SK-N-SH (cell line): ENCODE measurements at regions not wholly inside any gene's neighbourhood (a gene's known extent, or its start where the extent isn't known, plus 50 kb on each side); places are given as distances from the start of the nearest gene placed in this dataset.

Experiments used
- CTCF ChIA-PET: fragments of 300-600, 350-600 bp; formaldehyde crosslinking; extraction: SDS; loops from one replicate; lab custom pipeline; 2021; lab: Yijun Ruan, JAX
- POLR2A ChIA-PET: fragments of 350-600 bp; sonication (Branson Sonifier 250); formaldehyde crosslinking; extraction: SDS; loops from one replicate; lab custom pipeline; 2020; ENCODE audit warnings: antibody characterized with exemption, inconsistent platforms; lab: Yijun Ruan, JAX
- DNase-seq: peaks from one replicate; pipeline ENCODE4 v3.0.0; 2012
- H2AFZ ChIP-seq: fragments of 200-600 bp; sonication (generic); 2 replicates; pipeline ENCODE4 v1.8.1; 2016; ENCODE audit warnings: antibody characterized with exemption, mild to moderate bottlenecking, low read depth
- H3F3A ChIP-seq: fragments of 200-600 bp; sonication (generic); replicated peaks from 2 replicates; pipeline ENCODE3; 2016; ENCODE audit warnings: antibody characterized with exemption, mild to moderate bottlenecking; ENCODE audit not compliant: insufficient read depth
- H3K27ac ChIP-seq, 2 experiments: fragments of 200-500 bp in 1 of 2; fragments of 200-600 bp in 1 of 2; sonication (Bioruptor generic) in 1 of 2; sonication (generic), shearing (Covaris generic) in 1 of 2; 2 replicates each; pipeline versions ENCODE4 v1.5.1 to v1.6.1; 2014 to 2016; ENCODE audit warnings: low read depth in 2 of 2, inconsistent platforms in 1 of 2, low read length in 1 of 2, mild to moderate bottlenecking in 1 of 2, mixed read lengths in 1 of 2
- H3K27me3 ChIP-seq: fragments of 200-600 bp; sonication (generic), shearing (Covaris generic); 2 replicates; pipeline ENCODE4 v1.6.1; 2016; ENCODE audit warnings: mixed run types; ENCODE audit not compliant: insufficient read depth
- H3K36me3 ChIP-seq, 2 experiments: fragments of 200-500 bp in 1 of 2; fragments of 200-600 bp in 1 of 2; sonication (Bioruptor generic) in 1 of 2; sonication (generic) in 1 of 2; replicated peaks in 1 of 2; 2 replicates each; pipeline versions ENCODE3 to v1.5.1; 2014 to 2016; ENCODE audit warnings: low read length in 1 of 2, mild to moderate bottlenecking in 1 of 2; ENCODE audit not compliant: insufficient read depth in 2 of 2, control insufficient read depth in 1 of 2
- H3K4me1 ChIP-seq, 2 experiments: fragments of 200-500 bp in 1 of 2; fragments of 200-600 bp in 1 of 2; sonication (Bioruptor generic) in 1 of 2; sonication (generic), shearing (Covaris generic) in 1 of 2; 2 replicates each; pipeline versions ENCODE4 v1.5.1 to v1.6.1; 2014 to 2016; ENCODE audit warnings: low read depth in 1 of 2, low read length in 1 of 2, mixed run types in 1 of 2; ENCODE audit not compliant: insufficient read depth in 2 of 2, control insufficient read depth in 1 of 2
- H3K4me2 ChIP-seq: fragments of 200-600 bp; sonication (generic), shearing (Covaris generic); 2 replicates; pipeline ENCODE4 v1.6.1; 2017; ENCODE audit warnings: mixed run types
- H3K4me3 ChIP-seq, 2 experiments: fragments of 200-500 bp in 1 of 2; fragments of 200-600 bp in 1 of 2; sonication (Bioruptor generic) in 1 of 2; sonication (generic), shearing (Covaris generic) in 1 of 2; 2 replicates each; pipeline versions ENCODE4 v1.5.1 to v1.8.1; 2014 to 2016; ENCODE audit warnings: low read depth in 2 of 2, inconsistent platforms in 1 of 2, low read length in 1 of 2, mild to moderate bottlenecking in 1 of 2, mixed read lengths in 1 of 2, moderate library complexity in 1 of 2
- H3K79me2 ChIP-seq: fragments of 200-600 bp; sonication (generic); 2 replicates; pipeline ENCODE4 v1.8.1; 2017; ENCODE audit warnings: mild to moderate bottlenecking; ENCODE audit not compliant: insufficient read depth
- H3K9ac ChIP-seq: fragments of 200-600 bp; sonication (generic); 2 replicates; pipeline ENCODE4 v1.6.1; 2017; ENCODE audit warnings: mixed run types
- H3K9me2 ChIP-seq: fragments of 200-600 bp; sonication (generic); 2 replicates; pipeline ENCODE4 v1.6.1; 2017; ENCODE audit warnings: mixed run types
- H3K9me3 ChIP-seq: fragments of 200-600 bp; sonication (generic); 2 replicates; pipeline ENCODE4 v1.6.1; 2017; ENCODE audit warnings: mixed run types, mild to moderate bottlenecking, moderate library complexity
- H4K20me1 ChIP-seq: fragments of 200-600 bp; sonication (generic); 2 replicates; pipeline ENCODE4 v1.6.1; 2017; ENCODE audit warnings: mild to moderate bottlenecking, mixed run types; ENCODE audit not compliant: insufficient read depth
- CHD2 ChIP-seq: fragments of 150-350 bp; IDR thresholded peaks from 2 replicates; pipeline ENCODE4 v1.6.1; 2018; ENCODE audit warnings: low read length; ENCODE audit not compliant: partially characterized antibody
- FOXJ3 ChIP-seq: sonication (generic); formaldehyde crosslinking; IDR thresholded peaks from 2 replicates; pipeline ENCODE4 v1.5.1; 2020; ENCODE audit warnings: mild to moderate bottlenecking, missing genetic modification reagents
- FOXM1 ChIP-seq: IDR thresholded peaks from 2 replicates; pipeline ENCODE4 v1.4.0; 2012; ENCODE audit warnings: low read depth, mild to moderate bottlenecking
- IRF3 ChIP-seq: fragments of 150-350 bp; IDR thresholded peaks from 2 replicates; pipeline ENCODE4 v1.6.1; 2016; ENCODE audit warnings: mild to moderate bottlenecking, low read depth, low read length
- MEF2A ChIP-seq: IDR thresholded peaks from 2 replicates; pipeline ENCODE4 v1.4.0; 2012; ENCODE audit warnings: low read depth, borderline replicate concordance
- MXI1 ChIP-seq: IDR thresholded peaks from 2 replicates; pipeline ENCODE4 v1.6.1; 2012; ENCODE audit warnings: mild to moderate bottlenecking, low read depth, low read length, improper control_type of control experiment
- PBX3 ChIP-seq: IDR thresholded peaks from 2 replicates; pipeline ENCODE4; 2012
- POLR2AphosphoS5 ChIP-seq: IDR thresholded peaks from 2 replicates; pipeline ENCODE4 v1.6.1; 2012; ENCODE audit warnings: low read depth, low read length
- RCOR1 ChIP-seq: fragments of 150-350 bp; IDR thresholded peaks from 2 replicates; pipeline ENCODE4 v1.6.1; 2017; ENCODE audit warnings: antibody characterized with exemption, low read length
- RFX5 ChIP-seq: IDR thresholded peaks from 2 replicates; pipeline ENCODE4 v1.6.1; 2012; ENCODE audit warnings: mild to moderate bottlenecking, improper control_type of control experiment, low read length
- SIN3A ChIP-seq: IDR thresholded peaks from 2 replicates; pipeline ENCODE4 v1.6.1; 2012; ENCODE audit warnings: low read depth, mild to moderate bottlenecking, low read length, moderate library complexity, borderline replicate concordance
- SMC3 ChIP-seq: IDR thresholded peaks from 2 replicates; pipeline ENCODE4 v1.6.1; 2012; ENCODE audit warnings: low read depth, low read length, improper control_type of control experiment
- WGBS: methylation state at CpG from one replicate; pipeline ENCODE4 v1.1.6; 2017; ENCODE audit warnings: low lambda C conversion rate; 5-methylcytosine and 5-hydroxymethylcytosine counted together

- POLR2A ChIA-PET, result no interaction called here
- Histone ChIP-seq H3K4me2 (no peak overlapping the region), H2AFZ (no peak overlapping the region), H3K9me2 (no peaks in the 10 kb centered on the region), H3K4me3 (no peak overlapping the region), H3K9me3 (no peaks in the 10 kb centered on the region), H3F3A (no peaks in the 10 kb centered on the region), H3K36me3 (no peaks in the 10 kb centered on the region), H3K27me3 (no peaks in the 10 kb centered on the region), H3K4me1 (peaks cover 0 to 2% of the 10 kb centered on the region in 2 experiments; a peak in 2 of 4 replicates), H3K27ac (no peak overlapping the region), H3K79me2 (no peaks in the 10 kb centered on the region), H4K20me1 (no peaks in the 10 kb centered on the region), H3K9ac (no peak overlapping the region)
- WGBS, result 84% methylated on average over 2 of the region's 2 CpGs
- CTCF ChIA-PET, result no interaction called here
- TF ChIP-seq MXI1 (no peak), MEF2A (no peak), IRF3 (no peak), RFX5 (no peak), RCOR1 (no peak), FOXM1 (no peak), SIN3A (no peak), PBX3 (no peak), CHD2 (no peak), FOXJ3 (CRISPR knock-in tag) (no peak)
- DNase-seq, result no peak
Measured at GRCh38 chr2:144011553-144011952, 508.4 kb downstream of the ZEB2 start.

- POLR2A ChIA-PET, result no interaction called here
- no peak overlapping the region for H3K9ac ChIP-seq
Measured at GRCh38 chr2:144011098-144011497, 508.8 kb downstream of the ZEB2 start.

More at GRCh38 chr2:144011098-144011497, 508.8 kb downstream of the ZEB2 start:
- Histone ChIP-seq H3K4me1 (peaks cover 0 to 5% of the 10 kb centered on the region in 2 experiments; a peak in 2 of 4 replicates), H3K27me3 (no peaks in the 10 kb centered on the region), H2AFZ (no peak overlapping the region), H3K9me3 (no peaks in the 10 kb centered on the region), H3K9me2 (no peaks in the 10 kb centered on the region), H4K20me1 (no peaks in the 10 kb centered on the region), H3K27ac (no peak overlapping the region), H3F3A (no peaks in the 10 kb centered on the region), H3K4me2 (no peak overlapping the region), H3K79me2 (no peaks in the 10 kb centered on the region), H3K4me3 (no peak overlapping the region), H3K36me3 (no peaks in the 10 kb centered on the region)
- CTCF ChIA-PET, result no interaction called here
- DNase-seq, result no peak
- TF ChIP-seq SMC3 (no peak), POLR2AphosphoS5 (no peak)
